Heart right ventricle (tissue), 16 donors: ENCODE measurements at regions not wholly inside any gene's neighbourhood (a gene's known extent, or its start where the extent isn't known, plus 50 kb on each side); places are given as distances from the start of the nearest gene placed in this dataset.

Source experiments
- ATAC-seq, 8 donors: fragments of 200-7000 bp; cut with Tn5 transposase; one replicate each; pipeline ENCODE4 v1.9.1; 2020; ENCODE audit warnings: mild to moderate bottlenecking in 8 of 8, moderate library complexity in 8 of 8, moderate number of reproducible peaks in 1 of 8
- DNase-seq, 2 donors: peaks; one replicate each; pipeline ENCODE4 v3.0.0-alpha.2; 2020
- H3K27ac ChIP-seq, 10 donors: fragments of 200-600 bp; sonication (generic) in 2 of 10; one replicate each; pipeline versions ENCODE4 v1.5.0 to v1.8.0; 2020 to 2022; ENCODE audit warnings: mild to moderate bottlenecking in 3 of 10
- H3K27me3 ChIP-seq, 7 donors: fragments of 200-600 bp; one replicate each; pipeline ENCODE4 v1.8.0; 2021 to 2022; ENCODE audit warnings: mild to moderate bottlenecking in 2 of 7
- H3K36me3 ChIP-seq, 9 donors: fragments of 200-600 bp; sonication (generic) in 1 of 9; one replicate each; pipeline versions ENCODE4 v1.5.0 to v1.8.0; 2020 to 2022; ENCODE audit warnings: mild to moderate bottlenecking in 2 of 9
- H3K4me1 ChIP-seq, 9 donors: fragments of 200-600 bp; sonication (generic) in 1 of 9; one replicate each; pipeline versions ENCODE4 v1.5.0 to v1.8.0; 2020 to 2022; ENCODE audit warnings: mild to moderate bottlenecking in 4 of 9
- H3K4me3 ChIP-seq, 10 donors: fragments of 200-600 bp; sonication (generic) in 2 of 10; one replicate each; pipeline versions ENCODE4 v1.5.0 to v1.8.0; 2020 to 2022; ENCODE audit warnings: mild to moderate bottlenecking in 7 of 10, moderate library complexity in 2 of 10
- H3K9me3 ChIP-seq, 11 donors: fragments of 200-600 bp in 10 of 11; sonication (generic) in 2 of 11; one replicate each; pipeline versions ENCODE4 v1.5.0 to v1.8.0; 2013 to 2022; ENCODE audit warnings: mild to moderate bottlenecking in 2 of 11, control low read depth in 1 of 11, moderate library complexity in 1 of 11
- CTCF ChIP-seq, 9 donors: fragments of 200-600 bp; sonication (generic) in 2 of 9; IDR thresholded peaks; one replicate each; pipeline versions ENCODE4 v1.5.0 to v1.8.0; 2021 to 2022; ENCODE audit warnings: antibody characterized with exemption in 9 of 9, mild to moderate bottlenecking in 5 of 9, moderate library complexity in 1 of 9
- WGBS, 2 donors: extraction: QIAGEN DNeasy Blood & Tissue Kit; methylation state at CpG; one replicate each; pipeline ENCODE4 v1.1.7; 2013; ENCODE audit warnings: inconsistent platforms in 1 of 2; 5-methylcytosine and 5-hydroxymethylcytosine counted together
- intact Hi-C, 10 donors: fragments of 100-400 bp; cut with DNase I; formaldehyde crosslinking; loops; one replicate each; pipeline versions ENCODE4 v1.11.1 to v1.14.2; 2022
- donor health status: Arrhythmogenic right ventricular cardiomyopathy.
- donor health status: ischemic (EF 13 %, LVEDD 7.1; RV severe dilation, severe dysfunction).
- donor health status: healthy with polysubstance abuse.
- donor health status: DM: no; HTN: yes; CAD: no.
- donor health status: DM: no; HTN: no; CAD: no.
- donor health status: ischemic (EF 25% LVEDD 6.9; RV normal size, moderate dysfunction).
- donor health status: ischemic (EF 25% LVEDD 5.7; RV mildly dilated, moderate dysfunction).
- donor health status: healthy.
- donor health status: DM: yes; HTN: yes; CAD: no.
- donor health status: Ischemic cardiomyopathy.
- donor health status: ischemic (EF 35%, LVEDD 5.7; RV mildly dilated, moderate dysfunction).
- donor health status: nonischemic (EF 11% LVEDD 7.7; RV severe dilation, severe dysfunction).
- donor health status: DM: yes; HTN: yes; CAD: no.
- donor health status: PGD.
- donor health status: ischemic (EF 29% LVEDD 5.4; RV normal size, mild dysfunction).
- donor health status: nonischemic (EF 23%, LVEDD 6.1; RV moderate dilation, normal function).

GRCh38 chr7:69090936-69091335 is 507.3 kb upstream of the AUTS2 start:
- no peak overlapping the region for H3K27ac ChIP-seq
- ATAC-seq (no peak), DNase-seq (no peak)
- intact Hi-C loops: no loop called here
- peaks cover 0 to 19% (median 9%) of the 10 kb centered on the region in 11 donors for H3K9me3 ChIP-seq
- 78 to 79% methylated on average over 4 of the region's 4 CpGs for WGBS, 2 donors
- no peaks in the 10 kb centered on the region for H3K27me3 ChIP-seq
- no peaks in the 10 kb centered on the region for H3K36me3 ChIP-seq
- TF ChIP-seq CTCF (IDR thresholded peaks at IDR 0.05): no peak
- no peaks in the 10 kb centered on the region for H3K4me1 ChIP-seq
- H3K4me3 ChIP-seq: no peak overlapping the region

GRCh38 chr7:69091521-69091920 is 506.8 kb upstream of the AUTS2 start:
- Histone ChIP-seq H3K36me3 (no peaks in the 10 kb centered on the region), H3K4me3 (no peak overlapping the region), H3K27ac (no peak overlapping the region), H3K4me1 (no peaks in the 10 kb centered on the region), H3K9me3 (peaks cover 0 to 19% (median 9%) of the 10 kb centered on the region in 11 donors), H3K27me3 (no peaks in the 10 kb centered on the region)
- TF ChIP-seq CTCF (IDR thresholded peaks at IDR 0.05): no peak
- 77 to 80% methylated on average over 4 of the region's 4 CpGs for WGBS, 2 donors
- intact Hi-C loops: no loop called here
- DNase-seq (no peak), ATAC-seq (no peak)

GRCh38 chr7:69095127-69095526 is 503.1 kb upstream of the AUTS2 start:
- DNase-seq (no peak), ATAC-seq (no peak)
- H3K27me3 ChIP-seq: no peaks in the 10 kb centered on the region
- no peak overlapping the region for H3K4me3 ChIP-seq
- no peaks in the 10 kb centered on the region for H3K4me1 ChIP-seq
- peaks cover 0 to 19% (median 9%) of the 10 kb centered on the region in 11 donors for H3K9me3 ChIP-seq
- WGBS, 2 donors: 71 to 82% methylated on average over 2 of the region's 2 CpGs
- no peaks in the 10 kb centered on the region for H3K36me3 ChIP-seq
- H3K27ac ChIP-seq: no peak overlapping the region
- intact Hi-C loops: no loop called here
- TF ChIP-seq CTCF (IDR thresholded peaks at IDR 0.05): no peak

GRCh38 chr7:69095649-69096048 is 502.6 kb upstream of the AUTS2 start:
- no peaks in the 10 kb centered on the region for H3K36me3 ChIP-seq
- H3K9me3 ChIP-seq: peaks cover 0 to 19% (median 9%) of the 10 kb centered on the region in 11 donors
- DNase-seq (no peak), ATAC-seq (no peak)
- intact Hi-C loops: no loop called here
- WGBS, 2 donors: 82 to 87% methylated on average over 4 of the region's 4 CpGs
- no peaks in the 10 kb centered on the region for H3K4me1 ChIP-seq
- H3K27me3 ChIP-seq: no peaks in the 10 kb centered on the region
- H3K4me3 ChIP-seq: no peak overlapping the region
- H3K27ac ChIP-seq: no peak overlapping the region
- no peak for TF ChIP-seq CTCF (IDR thresholded peaks at IDR 0.05)

GRCh38 chr7:69104023-69104422 is 494.3 kb upstream of the AUTS2 start:
- H3K4me3 ChIP-seq: no peak overlapping the region
- no peak for DNase-seq
- ATAC-seq: no peak
- H3K27me3 ChIP-seq: no peaks in the 10 kb centered on the region
- 40 to 52% methylated on average over 3 of the region's 3 CpGs for WGBS, 2 donors
- H3K27ac ChIP-seq: no peak overlapping the region
- no peaks in the 10 kb centered on the region for H3K4me1 ChIP-seq
- H3K9me3 ChIP-seq: no peaks in the 10 kb centered on the region
- H3K36me3 ChIP-seq: no peaks in the 10 kb centered on the region
- intact Hi-C loops: no loop called here
- TF ChIP-seq CTCF (IDR thresholded peaks at IDR 0.05): no peak
